Stimulated activated CD4-positive, alpha-beta T cell treated with anti-CD3 and anti-CD28 coated beads, Interleukin-12 subunit alpha, Interleukin-12 subunit beta, amount 100 ng/mL, for 4 hours (primary cell): ENCODE measurements at regions not wholly inside any gene's neighbourhood (a gene's known extent, or its start where the extent isn't known, plus 50 kb on each side); places are given as distances from the start of the nearest gene placed in this dataset.

Experiments
- DNase-seq: peaks from one replicate; pipeline ENCODE4 v3.0.0-alpha.2; 2020

- DNase-seq: no peak
Measured at GRCh38 chr10:130781206-130781605, 530.3 kb downstream of the TCERG1L start.

- no peak for DNase-seq
Measured at GRCh38 chr10:130781623-130782022, 529.9 kb downstream of the TCERG1L start.

- DNase-seq: no peak
Measured at GRCh38 chr10:130782467-130782866, 529.1 kb downstream of the TCERG1L start.

GRCh38 chr10:130784326-130784725, 527.2 kb downstream of the TCERG1L start:
- no peak for DNase-seq

- DNase-seq: no peak
Measured at GRCh38 chr10:130786365-130786966, 525.1 kb downstream of the TCERG1L start.

- DNase-seq: no peak
Measured at GRCh38 chr10:130787243-130787642, 524.3 kb downstream of the TCERG1L start.

- DNase-seq: no peak
Measured at GRCh38 chr10:130787821-130788220, 523.7 kb downstream of the TCERG1L start.

GRCh38 chr10:130790339-130790738, 521.2 kb downstream of the TCERG1L start:
- DNase-seq: no peak

GRCh38 chr10:130792096-130792845, 519.2 kb downstream of the TCERG1L start:
- no peak for DNase-seq

- no peak for DNase-seq
Measured at GRCh38 chr10:130795819-130796218, 515.7 kb downstream of the TCERG1L start.

- no peak for DNase-seq
Measured at GRCh38 chr10:130799532-130799931, 512.0 kb downstream of the TCERG1L start.

GRCh38 chr10:130800281-130800680, 511.2 kb downstream of the TCERG1L start:
- no peak for DNase-seq

GRCh38 chr10:130801276-130801675, 510.2 kb downstream of the TCERG1L start:
- DNase-seq: no peak

- no peak for DNase-seq
Measured at GRCh38 chr10:130801784-130802183, 509.7 kb downstream of the TCERG1L start.

GRCh38 chr10:130802301-130802700, 509.2 kb downstream of the TCERG1L start:
- DNase-seq: no peak

- DNase-seq: no peak
Measured at GRCh38 chr10:130804281-130804680, 507.2 kb downstream of the TCERG1L start.

GRCh38 chr10:130804778-130805634, 506.5 kb downstream of the TCERG1L start:
- DNase-seq: no peak

- no peak for DNase-seq
Measured at GRCh38 chr10:130805635-130806030, 505.9 kb downstream of the TCERG1L start.

- DNase-seq: no peak
Measured at GRCh38 chr10:130806426-130806825, 505.1 kb downstream of the TCERG1L start.

- no peak for DNase-seq
Measured at GRCh38 chr10:130807096-130807495, 504.4 kb downstream of the TCERG1L start.

GRCh38 chr10:130807721-130808120, 503.8 kb downstream of the TCERG1L start:
- no peak for DNase-seq

- no peak for DNase-seq
Measured at GRCh38 chr10:130808243-130808642, 503.3 kb downstream of the TCERG1L start.

- no peak for DNase-seq
Measured at GRCh38 chr10:130808686-130809085, 502.8 kb downstream of the TCERG1L start.

- DNase-seq: no peak
Measured at GRCh38 chr10:130809181-130809580, 502.3 kb downstream of the TCERG1L start.
